ENCODE measurements at regions not wholly inside any gene's neighbourhood (a gene's known extent, or its start where the extent isn't known, plus 50 kb on each side); places are given as distances from the start of the nearest gene placed in this dataset. TPM values are rescaled to one million over a fixed set of nuclear protein-coding genes. Genes with fewer than 3 reads are reported as not detected.

Small RNAs in the stretch of these regions (small RNA-seq; reads per million reads assigned to genes)
- not detected for gene OR8S21P (ENCODE audit: insufficient read length, low read depth, low replicate concordance)
